D721Med (cell line): ENCODE measurements at regions not wholly inside any gene's neighbourhood (a gene's known extent, or its start where the extent isn't known, plus 50 kb on each side); places are given as distances from the start of the nearest gene placed in this dataset.

ENCODE experiments used
- DNase-seq: peaks from one replicate; pipeline ENCODE4 v3.0.0; 2011; ENCODE audit warnings: low spot score; ENCODE audit not compliant: insufficient read length
- FAIRE-seq: peaks from 2 replicates; lab custom pipeline; 2011; peaks lifted over from hg19 to GRCh38; lab: Jason Lieb, UNC
- CTCF ChIP-seq: IDR thresholded peaks from 2 replicates; pipeline ENCODE4 v1.5.1; 2012; ENCODE audit warnings: mild to moderate bottlenecking, control low read depth; ENCODE audit not compliant: insufficient read depth; ENCODE audit errors: missing control alignments

- no peak for DNase-seq
- no peak for TF ChIP-seq CTCF
- FAIRE-seq: no peak
These were observed 142.7 kb downstream of the KIF26A start for GRCh38 chr14:104280902-104281767.

- no peak for TF ChIP-seq CTCF
- DNase-seq (no peak), FAIRE-seq (no peak)
These were observed 143.4 kb downstream of the KIF26A start for GRCh38 chr14:104281768-104282301.

- FAIRE-seq (no peak), DNase-seq (no peak)
- no peak for TF ChIP-seq CTCF
These were observed 144.2 kb downstream of the KIF26A start for GRCh38 chr14:104282332-104283196.

GRCh38 chr14:104283197-104284106 lies 145.1 kb downstream of the KIF26A start:
- TF ChIP-seq CTCF: no peak
- FAIRE-seq (no peak), DNase-seq (no peak)

GRCh38 chr14:104284107-104284592 lies 145.8 kb downstream of the KIF26A start:
- no peak for FAIRE-seq
- DNase-seq: no peak
- TF ChIP-seq CTCF: no peak
